Anterior cingulate cortex (tissue), 58 donors: ENCODE measurements at regions not wholly inside any gene's neighbourhood (a gene's known extent, or its start where the extent isn't known, plus 50 kb on each side); places are given as distances from the start of the nearest gene placed in this dataset.
"Not testable (repeated sequence)": the region's sequence is repeated elsewhere in the genome, so short reads cannot be mapped to it uniquely, and the experiment has no call there.

Experiments used
- DNase-seq, 58 donors: peaks; one replicate each; lab custom pipeline; 2025; lab: John Stamatoyannopoulos, UW

DNA sequence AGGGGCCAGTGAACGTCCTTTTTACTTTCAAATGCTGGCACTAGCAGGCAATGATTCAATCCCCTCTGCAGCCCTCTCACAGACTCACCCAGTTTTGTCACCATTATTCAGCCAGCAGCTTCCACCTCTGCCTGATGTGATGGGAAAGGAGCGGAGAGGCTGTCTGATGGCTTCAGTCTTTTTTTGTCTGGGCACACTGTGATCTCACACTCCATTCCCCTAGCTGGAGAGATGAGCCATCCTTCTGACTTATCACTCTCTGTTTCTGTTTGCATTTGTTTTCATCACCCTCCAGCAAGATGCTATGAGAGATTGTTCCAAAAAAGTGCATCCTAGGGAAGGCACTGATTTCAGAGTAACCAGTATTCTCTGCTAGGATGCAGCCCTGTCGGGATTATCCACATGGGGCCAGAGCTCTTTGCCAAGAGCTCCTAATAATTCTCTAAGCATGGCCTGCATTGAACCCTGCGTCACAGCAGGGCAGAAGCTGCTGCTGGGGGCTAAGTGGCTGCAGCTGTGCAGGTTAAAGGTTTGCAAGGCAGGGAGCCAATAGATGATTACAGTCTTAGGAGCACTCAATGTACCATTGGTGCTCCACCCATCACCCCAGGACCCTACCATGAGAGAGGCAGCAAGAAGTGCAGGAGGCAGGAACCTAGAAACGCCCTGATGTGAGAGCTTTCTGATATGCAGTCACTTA, 236.1 kb upstream of the C16orf82 start:
- DNase-seq = peak in 1 of 58 donors; percentile 2

DNA sequence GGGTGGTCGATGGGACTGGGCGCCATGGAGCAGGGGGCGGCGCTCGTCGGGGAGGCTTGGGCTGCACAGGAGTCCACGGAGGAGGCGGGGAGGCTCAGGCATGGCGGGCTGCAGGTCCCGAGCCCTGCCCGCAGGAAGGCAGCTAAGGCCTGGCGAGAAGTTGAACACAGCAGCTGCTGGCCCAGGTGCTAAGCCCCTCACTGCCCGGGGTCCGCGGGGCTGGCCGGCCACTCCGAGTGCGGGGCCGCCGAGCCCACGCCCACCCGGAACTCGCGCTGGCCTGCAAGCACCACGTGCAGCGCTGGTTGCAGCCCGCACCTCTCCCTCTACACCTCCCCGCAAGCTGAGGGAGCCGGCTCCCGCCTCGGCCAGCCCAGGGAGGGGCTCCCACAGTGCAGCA, 230.6 kb upstream of the C16orf82 start:
- DNase-seq = not testable (repeated sequence)

DNA sequence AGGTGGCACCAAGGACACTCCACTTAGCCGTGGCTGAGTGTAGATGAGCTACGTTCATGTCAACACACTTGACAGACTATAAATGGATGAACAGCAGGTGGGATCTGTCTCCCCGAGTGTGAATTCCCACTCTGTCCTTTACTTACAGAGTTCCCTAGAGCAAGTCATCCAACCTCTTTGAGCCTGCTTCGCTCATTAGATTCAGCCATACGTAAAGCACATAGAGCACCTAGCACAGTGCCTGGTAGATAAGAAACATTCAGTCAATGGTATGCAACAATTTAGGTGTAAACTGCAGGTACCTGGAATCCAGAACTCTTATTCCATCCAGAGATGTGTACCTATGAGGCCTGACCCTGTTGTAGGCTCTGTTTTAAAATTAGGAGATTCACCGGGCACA, 227.8 kb upstream of the C16orf82 start:
- no peak for DNase-seq

DNA sequence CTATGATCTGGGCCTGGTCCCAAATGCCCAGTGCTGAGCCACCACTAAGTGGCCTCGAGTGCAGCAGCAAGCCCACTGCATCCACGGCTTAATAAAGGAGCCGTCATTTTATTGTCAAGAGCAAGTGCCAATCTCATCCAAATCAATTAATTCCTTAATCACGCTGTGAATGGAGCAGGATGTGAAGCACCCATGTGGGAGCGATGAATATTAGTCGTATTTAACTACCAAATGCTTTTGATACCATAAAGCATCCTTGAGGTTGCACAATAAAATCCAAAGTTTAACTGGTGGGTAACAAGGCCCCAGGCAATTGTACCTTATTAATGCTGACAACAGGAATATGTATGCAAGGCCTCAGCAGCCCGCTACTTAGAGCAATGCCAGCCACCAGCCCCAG, 226.0 kb upstream of the C16orf82 start:
- no peak for DNase-seq

DNA sequence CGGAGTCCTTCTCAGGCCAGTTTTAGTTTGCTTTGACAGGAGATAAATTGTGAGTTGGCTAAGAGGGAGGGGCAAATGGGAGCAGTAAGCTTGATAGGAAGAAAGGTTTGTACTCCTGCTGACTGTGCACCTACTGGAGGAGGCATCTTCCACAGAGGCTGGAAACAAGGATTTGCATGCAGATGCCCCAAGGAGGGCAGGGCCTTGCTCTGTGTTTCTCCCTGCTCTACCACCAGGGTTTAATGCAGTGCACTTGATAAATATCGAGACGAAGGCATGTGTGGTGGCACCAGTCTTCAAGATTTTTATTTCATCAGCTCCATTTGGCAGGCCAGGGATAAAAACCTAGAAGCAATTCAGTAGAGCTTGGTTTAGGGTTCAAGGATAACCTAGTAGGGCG, 210.5 kb upstream of the C16orf82 start:
- DNase-seq = no peak

DNA sequence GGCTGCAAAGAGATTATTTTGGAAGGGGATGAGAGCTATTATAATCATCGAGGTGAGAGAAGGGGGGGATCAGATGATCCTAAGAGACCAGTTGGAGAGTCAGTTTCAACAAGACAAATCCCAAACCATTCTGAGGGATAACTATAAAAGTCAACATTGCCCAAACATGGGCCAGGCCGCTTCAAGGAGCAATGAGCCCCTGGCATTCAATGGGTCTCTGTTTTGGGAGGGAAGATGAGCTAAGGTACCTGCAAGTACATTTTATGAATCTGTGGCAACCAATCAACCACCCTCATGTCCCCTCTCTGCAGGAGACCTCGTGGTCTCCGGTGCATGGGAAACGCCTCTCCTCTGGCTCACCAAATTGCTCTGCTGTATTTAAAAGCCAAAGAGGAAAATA, 209.9 kb upstream of the C16orf82 start:
- no peak for DNase-seq

- no peak for DNase-seq
These were observed 209.4 kb upstream of the C16orf82 start for GRCh38 chr16:26857371-26857770.

DNA sequence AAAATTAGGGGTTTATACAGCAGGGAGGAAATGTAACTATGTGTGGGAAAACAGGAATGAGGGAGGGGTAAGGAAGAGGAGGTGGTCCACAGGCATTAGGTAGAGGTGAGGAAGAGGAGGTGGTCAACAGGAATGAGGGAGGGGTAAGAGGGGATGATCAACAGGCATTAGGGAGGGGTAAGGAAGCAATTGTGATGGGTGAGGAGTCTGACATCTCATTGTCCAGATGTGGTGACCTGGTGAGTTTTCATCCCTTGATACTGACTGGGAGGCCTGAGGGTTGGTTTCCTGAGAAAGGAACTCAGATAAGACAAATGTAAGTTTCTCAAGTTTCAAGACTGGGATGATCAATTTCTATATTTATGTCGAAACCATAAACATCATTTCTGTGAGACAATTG, 206.2 kb upstream of the C16orf82 start:
- DNase-seq = no peak

DNA sequence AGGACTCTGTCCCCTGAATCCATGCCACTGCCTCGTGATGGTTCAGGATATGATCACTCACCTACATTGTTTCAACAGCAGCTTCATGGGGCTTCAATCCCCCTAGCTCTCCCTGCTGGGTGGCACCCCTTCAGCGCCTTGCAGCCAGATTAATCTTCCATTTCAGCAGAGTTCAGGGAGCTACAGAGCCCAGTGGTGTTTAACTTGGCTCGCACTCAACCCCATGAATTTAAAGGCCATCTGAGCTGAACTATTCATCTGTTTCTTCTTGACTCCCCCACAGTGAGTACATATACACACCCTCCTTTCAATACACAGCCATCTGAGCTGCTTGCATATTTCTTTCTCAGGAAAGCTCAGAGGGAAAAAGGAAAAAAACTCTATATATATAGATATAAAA, 202.8 kb upstream of the C16orf82 start:
- no peak for DNase-seq

GRCh38 chr16:26874318-26874717, 192.4 kb upstream of the C16orf82 start:
- not testable (repeated sequence) for DNase-seq

DNA sequence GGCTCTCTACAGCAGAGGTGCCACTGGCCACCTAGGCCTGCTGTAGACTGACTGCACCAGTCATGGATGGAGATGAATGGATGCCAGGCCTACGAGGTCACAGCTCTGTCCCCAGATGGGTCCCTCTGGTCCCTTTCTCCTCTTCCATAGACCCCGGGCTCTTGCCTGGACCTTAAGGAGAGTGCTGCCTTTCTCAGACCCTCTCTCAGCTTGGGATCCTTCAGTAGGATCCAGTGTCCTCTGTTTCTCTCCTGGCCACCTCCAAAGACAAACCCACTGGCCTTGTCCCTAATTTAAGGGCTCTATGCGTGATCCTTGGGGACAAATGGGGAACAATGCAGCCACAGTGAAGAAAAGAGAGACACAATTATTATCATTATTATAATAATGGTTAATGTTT, 189.3 kb upstream of the C16orf82 start:
- DNase-seq = no peak

GRCh38 chr16:26885674-26886073, 181.1 kb upstream of the C16orf82 start:
- no peak for DNase-seq

GRCh38 chr16:26889740-26890139, 177.0 kb upstream of the C16orf82 start:
- DNase-seq = no peak

- DNase-seq = no peak
These were observed 168.5 kb upstream of the C16orf82 start for GRCh38 chr16:26898200-26898599.

DNA sequence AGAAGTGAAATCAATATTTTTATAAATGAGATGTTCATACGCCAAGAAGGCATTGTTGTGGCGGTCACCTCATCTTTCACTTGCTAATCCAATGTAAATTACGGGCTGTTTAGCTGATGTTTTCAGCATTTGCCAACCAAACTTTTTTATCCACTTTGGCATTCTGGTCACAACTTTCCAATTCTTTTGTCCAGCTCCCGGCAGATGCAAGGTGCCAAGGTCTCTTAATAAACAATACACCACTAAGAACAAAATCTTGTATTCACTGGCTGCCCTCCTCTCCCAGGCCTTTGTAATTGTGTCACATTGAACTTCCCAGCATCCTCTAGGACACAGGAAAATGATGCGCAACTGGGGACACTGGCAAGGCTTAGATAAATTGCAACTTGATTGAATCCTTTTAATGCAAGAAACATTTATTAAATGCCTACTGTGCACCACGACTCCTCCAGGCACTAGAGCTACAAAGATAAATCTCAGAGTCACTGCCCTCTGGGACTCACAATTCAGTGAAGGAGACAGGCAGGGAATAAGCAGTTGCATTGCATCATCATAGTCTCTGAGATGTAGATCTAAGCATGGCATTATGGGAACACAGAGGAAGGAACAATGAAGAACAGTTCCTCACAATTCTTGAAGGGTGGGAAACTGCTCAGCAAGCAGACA, 165.4 kb upstream of the C16orf82 start:
- DNase-seq = peak in 4 of 58 donors; percentile 4 to 13 (median 8)

- no peak for DNase-seq
These were observed 164.7 kb upstream of the C16orf82 start for GRCh38 chr16:26901983-26902382.

- DNase-seq = peak in 4 of 58 donors; percentile 1 to 10 (median 3)
These were observed 161.4 kb upstream of the C16orf82 start for GRCh38 chr16:26905336-26905735.

GRCh38 chr16:26909623-26910022, 157.1 kb upstream of the C16orf82 start:
- no peak for DNase-seq

DNA sequence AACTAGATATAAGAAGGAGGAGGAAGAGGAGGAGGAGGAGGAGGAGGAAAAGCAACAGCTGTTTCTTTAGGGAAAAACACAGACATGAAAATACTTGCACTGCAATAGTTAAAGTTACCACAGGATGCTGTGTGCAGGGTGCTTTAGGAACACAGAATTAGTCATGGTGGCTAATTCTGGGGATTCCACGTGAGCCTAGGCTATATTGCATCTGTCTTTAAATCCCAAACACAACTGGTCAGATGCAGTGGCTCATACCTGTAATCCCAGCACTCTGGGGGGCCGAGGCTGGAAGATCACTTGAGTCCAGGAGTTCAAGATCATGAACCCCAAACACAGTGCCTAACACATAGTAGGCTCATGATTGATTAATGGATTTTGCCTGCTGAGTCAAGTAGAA, 155.3 kb upstream of the C16orf82 start:
- no peak for DNase-seq

DNA sequence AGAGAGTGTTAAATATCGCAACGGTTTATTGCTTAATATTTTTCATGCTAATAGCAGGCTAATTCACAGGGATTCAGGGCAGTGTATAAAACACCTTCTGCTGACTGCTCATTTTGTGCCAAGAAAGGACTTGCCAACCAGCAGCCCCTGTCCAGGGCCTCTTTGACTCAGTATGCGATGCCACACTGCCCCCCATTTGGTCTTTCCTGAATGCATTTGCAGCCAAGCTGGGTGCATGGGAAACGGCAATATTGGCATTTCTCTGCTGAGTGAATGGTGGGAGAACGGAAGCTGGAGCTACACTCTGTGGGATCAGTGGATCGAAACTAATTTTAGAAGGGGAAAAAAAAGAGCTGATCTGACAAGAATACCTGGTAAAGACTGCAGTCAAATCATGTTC, 152.9 kb upstream of the C16orf82 start:
- peak in 13 of 58 donors; percentile 0 to 10 (median 3) for DNase-seq

DNA sequence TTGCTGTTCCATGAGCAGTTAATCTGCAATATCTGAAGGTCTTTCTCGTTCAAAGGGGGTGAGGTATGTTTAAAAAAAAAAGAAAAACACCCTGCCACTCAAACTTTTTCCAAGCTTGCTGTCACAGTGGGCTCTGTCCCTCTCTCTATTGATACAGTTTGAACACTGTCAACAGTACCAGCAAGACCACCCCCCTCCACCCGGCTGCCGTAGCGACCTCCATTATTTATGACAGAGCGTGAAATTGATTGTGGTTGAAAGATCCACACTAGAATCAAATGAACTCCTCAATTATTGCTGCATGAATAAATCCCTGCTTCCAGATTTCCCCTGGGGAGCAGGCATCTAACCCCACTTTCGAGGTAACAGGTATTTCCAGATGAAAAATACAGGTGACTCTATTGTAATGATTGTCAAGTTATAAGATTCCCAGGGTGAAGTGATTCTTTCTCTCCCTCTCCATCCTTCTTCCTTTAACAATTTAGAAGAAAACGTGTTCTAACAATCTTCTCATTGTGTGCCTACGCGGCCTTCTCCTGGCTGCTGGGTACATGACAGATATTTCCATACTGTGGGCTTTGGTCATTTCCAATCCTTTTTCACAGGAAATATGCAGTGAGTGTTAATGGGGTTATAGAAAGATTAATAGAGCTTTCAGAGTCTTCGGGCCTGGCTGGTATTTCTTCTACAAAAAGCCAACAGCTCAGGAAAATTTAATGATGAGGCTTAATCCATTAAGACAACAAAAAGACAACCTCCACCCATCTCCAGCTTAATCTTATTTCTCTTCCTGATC, 135.7 kb upstream of the C16orf82 start:
- no peak for DNase-seq
